Urinary bladder (tissue), 4 donors: ENCODE measurements at regions not wholly inside any gene's neighbourhood (a gene's known extent, or its start where the extent isn't known, plus 50 kb on each side); places are given as distances from the start of the nearest gene placed in this dataset. TPM values are rescaled to one million over a fixed set of nuclear protein-coding genes. Genes with fewer than 3 reads are reported as not detected.

ENCODE experiments used
- DNase-seq: peaks from one replicate; pipeline ENCODE4 v3.0.0-alpha.2; 2015; ENCODE audit errors: extremely low spot score
- H3K27ac ChIP-seq: one replicate; pipeline ENCODE4 v1.5.1; 2013; ENCODE audit warnings: low read depth, mild to moderate bottlenecking, moderate library complexity
- H3K36me3 ChIP-seq: one replicate; pipeline ENCODE4 v1.6.1; 2013; ENCODE audit warnings: mild to moderate bottlenecking, moderate library complexity; ENCODE audit not compliant: insufficient read depth
- H3K4me1 ChIP-seq: one replicate; pipeline ENCODE4 v1.6.1; 2013; ENCODE audit warnings: mild to moderate bottlenecking, moderate library complexity; ENCODE audit not compliant: insufficient read depth
- H3K4me3 ChIP-seq: one replicate; pipeline ENCODE4 v1.5.1; 2013; ENCODE audit warnings: low read depth, low read length
- WGBS: extraction: QIAGEN DNeasy Blood & Tissue Kit; methylation state at CpG from one replicate; pipeline ENCODE4 v1.1.7; 2013; 5-methylcytosine and 5-hydroxymethylcytosine counted together
- small RNA-seq: library from RNA; depleted of rRNA; stranded (forward); fragments of <200 nt; gene quantifications from one replicate; pipeline ENCODE3, GENCODE V24; 2014
- donor health status: healthy with polysubstance abuse.
- donor health status: healthy.

- DNase-seq, result peak; percentile 23
- 47% methylated on average over 11 of the region's 11 CpGs for WGBS
- no peak overlapping the region for H3K4me3 ChIP-seq
- H3K36me3 ChIP-seq, result no peaks in the 10 kb centered on the region
- H3K4me1 ChIP-seq, result no peaks in the 10 kb centered on the region
- no peak overlapping the region for H3K27ac ChIP-seq
These were observed 237.1 kb downstream of the EBLN2 start for GRCh38 chr3:73298243-73299183.

GRCh38 chr3:73299184-73299691 is 237.8 kb downstream of the EBLN2 start:
- Histone ChIP-seq H3K4me3 (no peak overlapping the region), H3K36me3 (no peaks in the 10 kb centered on the region), H3K4me1 (no peaks in the 10 kb centered on the region), H3K27ac (no peak overlapping the region)
- DNase-seq, result no peak
- WGBS, result 84% methylated on average over 5 of the region's 5 CpGs

GRCh38 chr3:73314151-73314951 is 252.9 kb downstream of the EBLN2 start:
- WGBS, result 90% methylated on average over 5 of the region's 5 CpGs
- Histone ChIP-seq H3K4me3 (no peak overlapping the region), H3K36me3 (no peaks in the 10 kb centered on the region), H3K4me1 (no peaks in the 10 kb centered on the region), H3K27ac (no peak overlapping the region)
- no peak for DNase-seq

- Histone ChIP-seq H3K4me1 (no peaks in the 10 kb centered on the region), H3K27ac (no peak overlapping the region), H3K36me3 (no peaks in the 10 kb centered on the region), H3K4me3 (no peak overlapping the region)
- DNase-seq, result no peak
- WGBS, result 58% methylated on average over 10 of the region's 10 CpGs
These were observed 254.2 kb downstream of the EBLN2 start for GRCh38 chr3:73315706-73316105.

- H3K36me3 ChIP-seq, result no peaks in the 10 kb centered on the region
- H3K4me1 ChIP-seq, result no peaks in the 10 kb centered on the region
- H3K4me3 ChIP-seq, result no peak overlapping the region
- WGBS, result 33% methylated on average over 5 of the region's 5 CpGs
- no peak overlapping the region for H3K27ac ChIP-seq
- no peak for DNase-seq
These were observed 257.8 kb downstream of the EBLN2 start for GRCh38 chr3:73319179-73319769.

- Histone ChIP-seq H3K27ac (no peak overlapping the region), H3K4me3 (no peak overlapping the region), H3K4me1 (no peaks in the 10 kb centered on the region), H3K36me3 (no peaks in the 10 kb centered on the region)
- no peak for DNase-seq
- 67% methylated on average over 8 of the region's 8 CpGs for WGBS
These were observed 260.0 kb downstream of the EBLN2 start for GRCh38 chr3:73321286-73321999.

GRCh38 chr3:73324203-73325155 is 263.0 kb downstream of the EBLN2 start:
- Histone ChIP-seq H3K4me3 (no peak overlapping the region), H3K36me3 (no peaks in the 10 kb centered on the region), H3K27ac (no peak overlapping the region), H3K4me1 (no peaks in the 10 kb centered on the region)
- peak; percentile 84 for DNase-seq
- 43% methylated on average over 5 of the region's 5 CpGs for WGBS

- Histone ChIP-seq H3K4me1 (no peaks in the 10 kb centered on the region), H3K4me3 (no peak overlapping the region), H3K36me3 (no peaks in the 10 kb centered on the region), H3K27ac (no peak overlapping the region)
- DNase-seq, result no peak
- 88% methylated on average over 3 of the region's 3 CpGs for WGBS
These were observed 264.9 kb downstream of the EBLN2 start for GRCh38 chr3:73326396-73326795.

- H3K4me1 ChIP-seq, result no peaks in the 10 kb centered on the region
- H3K27ac ChIP-seq, result no peak overlapping the region
- H3K4me3 ChIP-seq, result no peak overlapping the region
- no peak for DNase-seq
- 92% methylated on average over 3 of the region's 3 CpGs for WGBS
- no peaks in the 10 kb centered on the region for H3K36me3 ChIP-seq
These were observed 265.6 kb downstream of the EBLN2 start for GRCh38 chr3:73327052-73327451.

Small RNA genes lying in the stretch of these regions (small RNA-seq; reads per million reads assigned to genes)
- not detected for gene RNU6-1270P
